ENCODE measurements at regions not wholly inside any gene's neighbourhood (a gene's known extent, or its start where the extent isn't known, plus 50 kb on each side); places are given as distances from the start of the nearest gene placed in this dataset.

GRCh38 chr10:52479567-52479966 lies 165.5 kb downstream of the DKK1 start:
- no peaks in the 10 kb centered on the region for H3K9me3 Mint-ChIP-seq
- Histone ChIP-seq H3K4me3 (ENCODE audit: low read length) (no peak overlapping the region), H3K9ac (ENCODE audit: extremely low read depth, low read length, poor library complexity, severe bottlenecking) (no peak overlapping the region), H3K36me3 (ENCODE audit: control insufficient read depth, insufficient read depth, low read length) (no peaks in the 10 kb centered on the region), H3K4me1 (ENCODE audit: control insufficient read depth, insufficient read depth, low read length) (peaks cover 4% of the 10 kb centered on the region), H3K9me3 (ENCODE audit: control insufficient read depth, low read length) (no peaks in the 10 kb centered on the region), H3K27me3 (ENCODE audit: control insufficient read depth, insufficient read depth, low read length, poor library complexity, severe bottlenecking) (no peaks in the 10 kb centered on the region), H3K27ac (ENCODE audit: low read depth, low read length) (no peak overlapping the region)
- H3K36me3 Mint-ChIP-seq (ENCODE audit: low read depth) = no peaks in the 10 kb centered on the region
- H3K4me3 Mint-ChIP-seq = no peak overlapping the region
- no peak overlapping the region for H3K27ac Mint-ChIP-seq
- no peak for DNase-seq
- WGBS, 2 experiments (ENCODE audit: insufficient coverage in 1 of 2, insufficient read length in 1 of 2) = 89 to 92% methylated on average over 1 to 3 of the region's 3 CpGs
- peaks cover 2% of the 10 kb centered on the region for H3K27me3 Mint-ChIP-seq (ENCODE audit: insufficient read depth)
- TF ChIP-seq CTCF (conservative IDR thresholded peaks at IDR 0.05) = no peak
- H3K4me1 Mint-ChIP-seq = peaks cover 6% of the 10 kb centered on the region

GRCh38 chr10:52481986-52482555 lies 168.0 kb downstream of the DKK1 start:
- DNase-seq = no peak
- Mint-ChIP-seq H3K9me3 (no peaks in the 10 kb centered on the region), H3K27ac (no peak overlapping the region), H3K4me3 (no peak overlapping the region), H3K4me1 (peaks cover 10% of the 10 kb centered on the region), H3K36me3 (ENCODE audit: low read depth) (no peaks in the 10 kb centered on the region), H3K27me3 (ENCODE audit: insufficient read depth) (peaks cover 2% of the 10 kb centered on the region)
- no peaks in the 10 kb centered on the region for H3K27me3 ChIP-seq (ENCODE audit: control insufficient read depth, insufficient read depth, low read length, poor library complexity, severe bottlenecking)
- H3K4me3 ChIP-seq (ENCODE audit: low read length) = no peak overlapping the region
- H3K27ac ChIP-seq (ENCODE audit: low read depth, low read length) = no peak overlapping the region
- H3K9ac ChIP-seq (ENCODE audit: extremely low read depth, low read length, poor library complexity, severe bottlenecking) = no peak overlapping the region
- WGBS, 2 experiments (ENCODE audit: insufficient coverage in 1 of 2, insufficient read length in 1 of 2) = 92 to 97% methylated on average over 3 to 7 of the region's 7 CpGs
- no peaks in the 10 kb centered on the region for H3K9me3 ChIP-seq (ENCODE audit: control insufficient read depth, low read length)
- H3K36me3 ChIP-seq (ENCODE audit: control insufficient read depth, insufficient read depth, low read length) = no peaks in the 10 kb centered on the region
- TF ChIP-seq CTCF (conservative IDR thresholded peaks at IDR 0.05) = no peak
- peaks cover 4% of the 10 kb centered on the region for H3K4me1 ChIP-seq (ENCODE audit: control insufficient read depth, insufficient read depth, low read length)

GRCh38 chr10:52483587-52483986 lies 169.5 kb downstream of the DKK1 start:
- Histone ChIP-seq H3K27ac (ENCODE audit: low read depth, low read length) (no peak overlapping the region), H3K9me3 (ENCODE audit: control insufficient read depth, low read length) (no peaks in the 10 kb centered on the region), H3K4me3 (ENCODE audit: low read length) (no peak overlapping the region), H3K4me1 (ENCODE audit: control insufficient read depth, insufficient read depth, low read length) (peaks cover 4% of the 10 kb centered on the region), H3K9ac (ENCODE audit: extremely low read depth, low read length, poor library complexity, severe bottlenecking) (no peak overlapping the region), H3K27me3 (ENCODE audit: control insufficient read depth, insufficient read depth, low read length, poor library complexity, severe bottlenecking) (no peaks in the 10 kb centered on the region), H3K36me3 (ENCODE audit: control insufficient read depth, insufficient read depth, low read length) (no peaks in the 10 kb centered on the region)
- TF ChIP-seq CTCF (conservative IDR thresholded peaks at IDR 0.05) = no peak
- H3K4me1 Mint-ChIP-seq = peaks cover 11% of the 10 kb centered on the region
- no peaks in the 10 kb centered on the region for H3K9me3 Mint-ChIP-seq
- peaks cover 2% of the 10 kb centered on the region for H3K27me3 Mint-ChIP-seq (ENCODE audit: insufficient read depth)
- H3K27ac Mint-ChIP-seq = no peak overlapping the region
- no peaks in the 10 kb centered on the region for H3K36me3 Mint-ChIP-seq (ENCODE audit: low read depth)
- WGBS, 2 experiments (ENCODE audit: insufficient coverage in 1 of 2, insufficient read length in 1 of 2) = 90% methylated on average over 3 of the region's 3 CpGs
- DNase-seq = no peak
- no peak overlapping the region for H3K4me3 Mint-ChIP-seq
